BJ (cell line): ENCODE measurements at regions not wholly inside any gene's neighbourhood (a gene's known extent, or its start where the extent isn't known, plus 50 kb on each side); places are given as distances from the start of the nearest gene placed in this dataset.

Experiments used
- CTCF ChIA-PET: fragments of 350-600 bp; formaldehyde crosslinking; extraction: SDS; loops from one replicate; lab custom pipeline; 2021; ENCODE audit warnings: antibody characterized with exemption, inconsistent platforms; lab: Yijun Ruan, JAX
- POLR2A ChIA-PET: fragments of 300-600 bp; sonication (Branson Sonifier 250); formaldehyde crosslinking; extraction: SDS; loops from one replicate; lab custom pipeline; 2021; ENCODE audit warnings: antibody characterized with exemption; lab: Charles Lee
- DNase-seq: peaks from one replicate; pipeline ENCODE4 v3.0.0-alpha.2; 2011; ENCODE audit warnings: low read depth
- H3K27me3 ChIP-seq: 2 replicates; pipeline ENCODE4 v1.6.0; 2011; ENCODE audit warnings: low read length; ENCODE audit not compliant: control insufficient read depth, insufficient read depth
- H3K36me3 ChIP-seq: 2 replicates; pipeline ENCODE4 v1.5.1; 2011; ENCODE audit warnings: low read length; ENCODE audit not compliant: control insufficient read depth, insufficient read depth
- H3K4me3 ChIP-seq: 2 replicates; pipeline ENCODE4 v1.5.1; 2011; ENCODE audit warnings: low read depth, mild to moderate bottlenecking, control low read depth, low read length
- TF ChIP-seq, protein P1 (sequence below): IDR thresholded peaks from 2 replicates; pipeline ENCODE4 v1.5.1; 2011; ENCODE audit warnings: low read depth, mild to moderate bottlenecking, control low read depth, inconsistent platforms, low read length, moderate library complexity; ENCODE audit not compliant: insufficient read depth

- H3K27me3 ChIP-seq, result no peaks in the 10 kb centered on the region
- TF ChIP-seq, protein P1, sequence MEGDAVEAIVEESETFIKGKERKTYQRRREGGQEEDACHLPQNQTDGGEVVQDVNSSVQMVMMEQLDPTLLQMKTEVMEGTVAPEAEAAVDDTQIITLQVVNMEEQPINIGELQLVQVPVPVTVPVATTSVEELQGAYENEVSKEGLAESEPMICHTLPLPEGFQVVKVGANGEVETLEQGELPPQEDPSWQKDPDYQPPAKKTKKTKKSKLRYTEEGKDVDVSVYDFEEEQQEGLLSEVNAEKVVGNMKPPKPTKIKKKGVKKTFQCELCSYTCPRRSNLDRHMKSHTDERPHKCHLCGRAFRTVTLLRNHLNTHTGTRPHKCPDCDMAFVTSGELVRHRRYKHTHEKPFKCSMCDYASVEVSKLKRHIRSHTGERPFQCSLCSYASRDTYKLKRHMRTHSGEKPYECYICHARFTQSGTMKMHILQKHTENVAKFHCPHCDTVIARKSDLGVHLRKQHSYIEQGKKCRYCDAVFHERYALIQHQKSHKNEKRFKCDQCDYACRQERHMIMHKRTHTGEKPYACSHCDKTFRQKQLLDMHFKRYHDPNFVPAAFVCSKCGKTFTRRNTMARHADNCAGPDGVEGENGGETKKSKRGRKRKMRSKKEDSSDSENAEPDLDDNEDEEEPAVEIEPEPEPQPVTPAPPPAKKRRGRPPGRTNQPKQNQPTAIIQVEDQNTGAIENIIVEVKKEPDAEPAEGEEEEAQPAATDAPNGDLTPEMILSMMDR, result no peak
- no peaks in the 10 kb centered on the region for H3K36me3 ChIP-seq
- DNase-seq, result no peak
- POLR2A ChIA-PET, result no interaction called here
- no peak overlapping the region for H3K4me3 ChIP-seq
- CTCF ChIA-PET, result no interaction called here
Measured at GRCh38 chr4:58064653-58065052, 954.5 kb upstream of the IGFBP7 start.

- Histone ChIP-seq H3K4me3 (no peak overlapping the region), H3K27me3 (no peaks in the 10 kb centered on the region), H3K36me3 (no peaks in the 10 kb centered on the region)
- TF ChIP-seq, protein P1, result no peak
- POLR2A ChIA-PET, result no interaction called here
- CTCF ChIA-PET, result no interaction called here
- no peak for DNase-seq
Measured at GRCh38 chr4:58063404-58064160, 953.4 kb upstream of the IGFBP7 start.

DNA sequence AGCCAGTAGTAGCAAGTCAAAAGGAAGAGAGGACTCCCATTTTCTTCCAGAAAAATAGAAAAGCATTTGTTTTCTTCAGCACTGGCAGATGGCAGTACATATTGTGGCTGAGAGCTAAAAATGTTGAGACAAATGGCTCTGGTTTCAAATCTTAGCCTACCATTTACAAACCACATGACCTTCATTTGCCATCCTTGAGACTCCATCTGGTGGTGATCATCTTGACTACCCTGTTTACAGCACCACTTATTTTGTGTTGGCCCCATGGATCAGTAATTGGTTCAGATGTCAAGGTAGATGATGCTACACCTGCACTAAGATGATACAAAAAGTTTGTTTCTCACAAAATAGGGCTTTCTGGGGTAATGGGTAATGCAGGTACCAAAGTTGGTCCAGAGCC, 951.8 kb upstream of the IGFBP7 start:
- Histone ChIP-seq H3K4me3 (no peak overlapping the region), H3K36me3 (no peaks in the 10 kb centered on the region), H3K27me3 (no peaks in the 10 kb centered on the region)
- no peak for DNase-seq
- POLR2A ChIA-PET, result no interaction called here
- TF ChIP-seq, protein P1, result no peak
- CTCF ChIA-PET, result interaction anchor here (0.8 to 1.1 kb wide), 2 partner anchors 19 to 635 kb away, joined by 3 read pairs; no protein-coding TSS in a partner anchor

DNA sequence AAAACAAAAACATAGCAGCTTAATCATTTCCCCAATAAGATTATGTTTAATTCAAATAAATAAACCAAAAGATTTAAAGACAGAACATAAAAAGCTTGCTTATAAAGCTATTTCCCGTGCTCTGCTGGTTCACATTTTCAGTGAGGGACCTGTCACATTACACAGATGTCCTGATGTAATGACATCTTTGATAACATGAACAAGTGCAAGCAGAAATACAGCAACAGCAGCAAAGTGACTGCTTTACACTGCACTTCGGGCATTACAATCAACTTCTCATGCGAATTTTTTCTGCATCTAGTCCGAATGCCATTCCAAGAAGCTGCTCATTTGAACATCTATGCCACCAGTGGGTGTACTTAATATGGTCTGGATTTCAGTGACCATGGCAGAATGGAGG, 940.3 kb upstream of the IGFBP7 start:
- no peaks in the 10 kb centered on the region for H3K27me3 ChIP-seq
- ChIA-PET CTCF (no interaction called here), POLR2A (no interaction called here)

DNA sequence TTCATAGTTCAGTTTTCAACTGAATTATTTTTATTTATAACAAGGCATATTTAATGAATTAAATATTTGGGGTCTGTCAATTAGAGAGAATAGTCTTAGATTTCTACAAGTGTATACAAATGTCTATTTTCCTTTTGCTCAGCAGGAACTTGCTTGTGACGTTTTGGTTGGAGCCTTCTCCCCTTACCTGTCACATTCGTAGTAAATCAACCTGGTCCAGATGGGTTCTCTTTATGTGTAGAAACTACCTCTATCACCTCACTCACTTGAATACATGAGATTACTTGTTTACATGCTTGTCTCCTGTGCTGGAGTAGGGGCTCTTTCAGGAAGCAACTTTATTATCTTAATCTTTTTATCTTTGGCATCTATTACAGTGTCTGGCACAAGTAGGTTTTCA, 938.3 kb upstream of the IGFBP7 start:
- CTCF ChIA-PET, result no interaction called here
- TF ChIP-seq, protein P1, result no peak
- POLR2A ChIA-PET, result no interaction called here
- Histone ChIP-seq H3K4me3 (no peak overlapping the region), H3K36me3 (no peaks in the 10 kb centered on the region), H3K27me3 (no peaks in the 10 kb centered on the region)
- DNase-seq, result no peak

More for the DNA sequence above, 940.3 kb upstream of the IGFBP7 start:
- H3K4me3 ChIP-seq, result no peak overlapping the region
- DNase-seq, result no peak
- no peaks in the 10 kb centered on the region for H3K36me3 ChIP-seq
- TF ChIP-seq, protein P1, result no peak
